Activated CD4-positive, alpha-beta memory T cell treated with anti-CD3 and anti-CD28 coated beads for 36 hours (primary cell): ENCODE measurements at regions not wholly inside any gene's neighbourhood (a gene's known extent, or its start where the extent isn't known, plus 50 kb on each side); places are given as distances from the start of the nearest gene placed in this dataset.
"Not testable (repeated sequence)": the region's sequence is repeated elsewhere in the genome, so short reads cannot be mapped to it uniquely, and the experiment has no call there.

Source experiments
- CTCF ChIA-PET: fragments of 350-600 bp; sonication (Branson Sonifier 250); formaldehyde crosslinking; loops from one replicate; lab custom pipeline; 2021; ENCODE audit warnings: antibody characterized with exemption, inconsistent platforms; lab: Charles Lee
- POLR2A ChIA-PET: fragments of 350-600 bp; sonication (Branson Sonifier 250); formaldehyde crosslinking; loops from one replicate; lab custom pipeline; 2021; ENCODE audit warnings: antibody characterized with exemption; lab: Charles Lee
- DNase-seq: peaks from one replicate; pipeline ENCODE4 v3.0.0-alpha.2; 2020
- H3K27ac Mint-ChIP-seq: one replicate; pipeline ENCODE4 v1.8.0; 2021; ENCODE audit warnings: mixed read lengths
- H3K27me3 Mint-ChIP-seq: one replicate; pipeline ENCODE4 v1.8.0; 2021; ENCODE audit warnings: mixed read lengths
- H3K36me3 Mint-ChIP-seq: one replicate; pipeline ENCODE4 v1.8.0; 2021; ENCODE audit warnings: mixed read lengths
- H3K4me1 Mint-ChIP-seq: one replicate; pipeline ENCODE4 v1.8.0; 2021; ENCODE audit warnings: low read depth, mixed read lengths
- H3K4me3 Mint-ChIP-seq: one replicate; pipeline ENCODE4 v1.8.0; 2021; ENCODE audit warnings: mild to moderate bottlenecking, mixed read lengths
- H3K9me3 Mint-ChIP-seq: one replicate; pipeline ENCODE4 v1.8.0; 2021; ENCODE audit warnings: mixed read lengths
- intact Hi-C: fragments of 100-400 bp; cut with micrococcal nuclease; formaldehyde crosslinking; loops from one replicate; pipeline ENCODE4 v1.15.1; 2023

GRCh38 chr4:49236474-49236873 is 250.4 kb downstream of the CWH43 start:
- CTCF ChIA-PET, intact Hi-C loops, H3K27ac Mint-ChIP-seq, H3K27me3 Mint-ChIP-seq, POLR2A ChIA-PET, H3K9me3 Mint-ChIP-seq, DNase-seq, H3K4me3 Mint-ChIP-seq, H3K4me1 Mint-ChIP-seq, H3K36me3 Mint-ChIP-seq: not testable (repeated sequence)

DNA sequence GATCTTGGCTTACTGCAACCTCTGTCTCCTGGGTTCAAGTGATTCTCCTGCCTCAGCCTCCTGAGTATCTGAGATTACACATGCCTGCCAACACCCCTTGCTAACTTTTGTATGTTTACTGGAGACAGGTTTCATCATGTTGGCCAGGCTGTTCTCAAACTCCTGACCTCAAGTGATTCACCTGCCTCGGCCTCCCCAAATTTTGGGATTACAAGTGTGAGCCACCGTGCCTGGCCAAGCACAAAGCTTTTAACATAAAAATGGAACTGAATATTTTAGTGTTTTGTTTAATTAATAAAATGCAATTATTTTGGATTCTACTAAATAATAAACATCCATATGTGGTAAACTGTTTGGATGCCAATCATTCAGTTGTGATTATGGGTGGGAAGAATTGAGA is 255.2 kb downstream of the CWH43 start:
- H3K36me3 Mint-ChIP-seq, DNase-seq, intact Hi-C loops, CTCF ChIA-PET, POLR2A ChIA-PET, H3K27me3 Mint-ChIP-seq, H3K4me1 Mint-ChIP-seq, H3K9me3 Mint-ChIP-seq, H3K27ac Mint-ChIP-seq, H3K4me3 Mint-ChIP-seq: not testable (repeated sequence)

- H3K27ac Mint-ChIP-seq, POLR2A ChIA-PET, CTCF ChIA-PET, H3K4me3 Mint-ChIP-seq, DNase-seq, H3K9me3 Mint-ChIP-seq, H3K27me3 Mint-ChIP-seq, intact Hi-C loops, H3K4me1 Mint-ChIP-seq, H3K36me3 Mint-ChIP-seq: not testable (repeated sequence)
These were observed 276.7 kb downstream of the CWH43 start for GRCh38 chr4:49262786-49263185.

- DNase-seq, H3K36me3 Mint-ChIP-seq, H3K27ac Mint-ChIP-seq, H3K27me3 Mint-ChIP-seq, H3K4me1 Mint-ChIP-seq, CTCF ChIA-PET, POLR2A ChIA-PET, H3K4me3 Mint-ChIP-seq, intact Hi-C loops, H3K9me3 Mint-ChIP-seq: not testable (repeated sequence)
These were observed 284.4 kb downstream of the CWH43 start for GRCh38 chr4:49270435-49270834.

DNA sequence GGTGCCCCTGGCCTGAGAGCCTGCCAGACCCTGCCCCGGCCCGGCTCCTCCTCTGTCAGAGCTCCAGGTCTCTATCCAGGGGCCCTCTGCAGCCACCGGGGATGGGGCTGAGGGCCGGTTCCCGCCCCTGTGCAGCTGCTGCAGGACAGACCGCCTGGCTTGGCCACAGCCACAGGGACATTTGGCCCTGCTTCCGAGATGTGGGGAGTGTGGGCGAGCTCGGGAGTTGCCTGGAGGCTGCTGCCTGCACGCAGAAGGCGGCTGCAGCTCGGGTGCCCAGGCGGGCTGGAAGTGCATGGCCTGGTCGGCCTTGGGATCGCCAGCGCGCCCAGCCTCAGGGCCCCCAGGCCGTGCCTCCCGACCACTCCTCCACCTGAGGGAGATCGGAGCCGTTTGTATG is 284.8 kb downstream of the CWH43 start:
- H3K4me1 Mint-ChIP-seq, POLR2A ChIA-PET, H3K27ac Mint-ChIP-seq, H3K4me3 Mint-ChIP-seq, intact Hi-C loops, DNase-seq, CTCF ChIA-PET, H3K27me3 Mint-ChIP-seq, H3K36me3 Mint-ChIP-seq, H3K9me3 Mint-ChIP-seq: not testable (repeated sequence)

DNA sequence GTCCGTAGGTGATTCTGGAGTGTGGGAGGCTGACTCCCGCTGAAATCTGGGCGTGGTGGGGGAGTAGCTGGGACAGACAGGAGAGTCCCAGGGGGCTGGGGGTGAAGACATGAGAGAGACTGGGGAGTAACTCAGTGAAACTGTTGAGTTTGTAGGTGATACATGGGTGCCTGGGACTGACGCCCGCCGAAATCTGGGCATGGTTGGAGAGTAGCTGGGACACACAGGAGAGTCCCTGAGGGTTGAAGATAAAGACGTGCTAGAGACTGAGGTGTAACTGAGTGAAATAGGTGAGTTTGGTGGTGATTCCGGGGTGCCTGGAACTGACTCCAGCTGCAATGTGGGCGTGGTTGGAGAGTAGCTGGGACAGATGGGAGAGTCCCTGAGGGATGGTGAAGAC is 299.8 kb downstream of the CWH43 start:
- intact Hi-C loops, POLR2A ChIA-PET, DNase-seq, H3K27ac Mint-ChIP-seq, H3K4me3 Mint-ChIP-seq, H3K4me1 Mint-ChIP-seq, H3K27me3 Mint-ChIP-seq, H3K9me3 Mint-ChIP-seq, CTCF ChIA-PET, H3K36me3 Mint-ChIP-seq: not testable (repeated sequence)

GRCh38 chr4:49286926-49287745 is 301.1 kb downstream of the CWH43 start:
- CTCF ChIA-PET, H3K36me3 Mint-ChIP-seq, POLR2A ChIA-PET: not testable (repeated sequence)

DNA sequence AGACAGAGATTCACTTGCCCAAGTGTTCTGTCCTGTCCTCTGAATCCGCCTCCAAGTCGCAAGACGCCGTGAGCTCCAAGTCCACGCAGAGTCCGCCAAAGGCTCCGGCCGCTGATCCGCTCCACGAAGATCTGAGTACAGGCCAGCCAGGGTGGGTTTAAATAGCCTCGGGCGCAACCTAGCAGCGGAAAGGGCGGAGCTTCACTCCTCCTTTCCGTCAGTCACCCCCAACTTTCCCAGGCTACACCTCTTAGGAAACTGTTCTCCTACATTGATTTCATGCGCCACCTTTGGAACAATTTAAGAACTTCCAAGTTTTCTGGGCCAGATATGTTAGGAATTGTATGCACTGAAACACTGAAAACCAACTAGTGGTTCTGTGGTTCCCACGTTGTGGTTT is 301.8 kb downstream of the CWH43 start:
- H3K4me3 Mint-ChIP-seq, H3K4me1 Mint-ChIP-seq, H3K9me3 Mint-ChIP-seq, intact Hi-C loops, H3K27me3 Mint-ChIP-seq, CTCF ChIA-PET, H3K27ac Mint-ChIP-seq, POLR2A ChIA-PET, H3K36me3 Mint-ChIP-seq, DNase-seq: not testable (repeated sequence)

More at GRCh38 chr4:49286926-49287745, 301.1 kb downstream of the CWH43 start:
- DNase-seq, H3K27ac Mint-ChIP-seq, H3K27me3 Mint-ChIP-seq, H3K9me3 Mint-ChIP-seq, H3K4me3 Mint-ChIP-seq, H3K4me1 Mint-ChIP-seq, intact Hi-C loops: not testable (repeated sequence)

DNA sequence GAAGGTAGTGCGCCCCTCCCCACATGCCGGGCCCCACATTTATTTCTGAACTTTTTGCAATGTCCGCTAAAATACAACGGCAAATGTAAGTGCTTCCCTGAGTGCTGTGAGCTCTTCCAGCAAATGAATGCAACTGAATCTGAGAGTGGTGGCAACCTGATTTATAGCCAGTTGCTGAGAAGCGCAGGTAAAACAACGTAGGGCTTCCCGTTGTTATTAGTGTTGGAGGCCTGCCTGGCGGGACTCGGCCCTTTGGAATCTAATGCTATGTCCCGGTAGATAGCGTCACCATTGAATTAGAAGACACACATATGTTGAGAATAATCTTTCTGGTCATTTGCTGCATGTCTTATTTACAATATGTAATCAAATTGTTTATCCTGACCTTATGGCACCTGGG is 302.7 kb downstream of the CWH43 start:
- DNase-seq, intact Hi-C loops, H3K27me3 Mint-ChIP-seq, H3K4me3 Mint-ChIP-seq, CTCF ChIA-PET, H3K9me3 Mint-ChIP-seq, H3K4me1 Mint-ChIP-seq, H3K36me3 Mint-ChIP-seq, POLR2A ChIA-PET, H3K27ac Mint-ChIP-seq: not testable (repeated sequence)

DNA sequence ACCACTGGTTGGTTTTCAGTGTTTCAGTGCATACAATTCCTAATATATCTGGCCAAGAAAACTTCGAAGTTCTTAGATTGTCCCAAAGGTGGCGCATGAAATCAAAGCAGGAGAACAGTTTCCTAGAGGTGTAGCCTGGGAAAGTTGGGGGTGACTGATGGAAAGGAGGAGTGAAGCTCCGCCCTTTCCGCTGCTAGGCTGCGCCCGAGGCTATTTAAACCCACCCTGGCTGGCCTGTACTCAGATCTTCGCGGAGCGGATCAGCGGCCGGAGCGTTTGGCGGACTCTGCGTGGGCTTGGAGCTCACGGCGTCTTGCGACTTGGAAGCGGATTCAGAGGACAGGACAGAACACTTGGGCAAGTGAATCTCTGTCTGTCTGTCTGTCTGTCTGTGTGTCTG is 328.7 kb downstream of the CWH43 start:
- DNase-seq, intact Hi-C loops, POLR2A ChIA-PET, H3K36me3 Mint-ChIP-seq, H3K27ac Mint-ChIP-seq, H3K4me3 Mint-ChIP-seq, H3K4me1 Mint-ChIP-seq, CTCF ChIA-PET, H3K27me3 Mint-ChIP-seq: not testable (repeated sequence)
- H3K9me3 Mint-ChIP-seq, result peaks cover 23% of the 10 kb centered on the region

DNA sequence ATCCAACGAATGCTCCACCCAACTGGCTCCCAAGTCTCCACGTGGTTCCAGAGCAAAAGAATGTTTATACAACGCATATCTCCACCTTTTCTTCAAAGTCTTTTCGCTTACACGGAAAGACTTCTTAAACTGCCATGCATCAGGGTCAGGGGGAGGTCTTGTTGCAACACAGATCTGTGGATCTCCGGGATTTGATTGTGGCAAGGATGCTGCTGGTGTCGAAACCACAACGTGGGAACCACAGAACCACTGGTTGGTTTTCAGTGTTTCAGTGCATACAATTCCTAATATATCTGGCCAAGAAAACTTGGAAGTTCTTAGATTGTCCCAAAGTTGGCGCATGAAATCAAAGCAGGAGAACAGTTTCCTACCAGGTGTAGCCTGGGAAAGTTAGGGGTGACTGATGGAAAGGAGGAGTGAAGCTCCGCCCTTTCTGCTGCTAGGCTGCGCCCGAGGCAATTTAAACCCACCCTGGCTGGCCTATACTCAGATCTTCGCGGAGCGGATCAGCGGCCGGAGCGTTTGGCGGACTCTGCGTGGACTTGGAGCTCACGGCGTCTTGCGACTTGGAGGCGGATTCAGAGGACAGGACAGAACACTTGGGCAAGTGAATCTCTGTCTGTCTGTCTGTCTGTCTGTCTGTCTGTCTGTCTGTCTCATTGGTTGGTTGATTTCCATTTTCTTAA is 334.8 kb downstream of the CWH43 start:
- intact Hi-C loops, H3K27ac Mint-ChIP-seq, DNase-seq, CTCF ChIA-PET, H3K4me1 Mint-ChIP-seq, POLR2A ChIA-PET, H3K4me3 Mint-ChIP-seq, H3K36me3 Mint-ChIP-seq, H3K27me3 Mint-ChIP-seq: not testable (repeated sequence)
- peaks cover 20% of the 10 kb centered on the region for H3K9me3 Mint-ChIP-seq

DNA sequence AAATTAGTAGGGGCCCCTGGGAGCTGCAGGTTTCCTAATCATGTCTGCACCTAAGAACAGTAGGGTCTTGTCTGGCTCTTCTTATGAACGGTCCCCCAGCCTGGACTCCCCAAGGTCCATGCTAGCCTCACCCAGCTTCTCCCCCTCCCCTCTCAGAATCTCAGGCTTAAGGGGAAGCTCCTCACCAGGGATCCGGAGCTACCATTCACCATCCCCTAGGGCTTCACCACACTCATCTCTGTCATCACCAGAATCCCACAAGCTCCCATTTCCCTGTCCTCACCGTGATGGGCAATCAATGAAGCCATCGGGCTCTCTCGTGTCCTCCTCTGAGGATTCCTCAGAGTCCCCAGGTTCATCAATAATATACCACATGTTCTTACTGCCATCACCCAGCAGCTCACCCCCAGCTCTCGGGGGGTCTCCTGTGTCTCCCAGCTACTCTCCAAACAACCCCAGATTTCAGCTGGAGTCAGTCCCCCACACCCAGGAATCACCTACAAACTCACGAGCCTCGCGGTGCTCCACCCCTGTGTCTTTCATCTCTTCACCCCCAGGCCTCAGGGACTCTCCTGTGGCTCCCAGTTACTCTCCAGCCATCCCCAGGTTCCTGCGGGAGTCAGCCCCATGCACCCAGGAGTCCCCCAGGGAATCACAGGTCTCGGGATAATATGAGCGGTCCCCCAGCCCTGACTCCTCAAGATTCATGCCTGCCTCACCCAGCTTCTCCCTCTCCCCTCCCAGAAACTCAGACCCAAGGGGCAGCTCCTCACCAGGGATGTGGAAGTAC is 335.6 kb downstream of the CWH43 start:
- H3K27me3 Mint-ChIP-seq, H3K4me3 Mint-ChIP-seq, POLR2A ChIA-PET, CTCF ChIA-PET, intact Hi-C loops, H3K36me3 Mint-ChIP-seq, H3K27ac Mint-ChIP-seq, H3K4me1 Mint-ChIP-seq, DNase-seq: not testable (repeated sequence)
- H3K9me3 Mint-ChIP-seq, result peaks cover 15% of the 10 kb centered on the region
